H7 (cell line): ENCODE measurements at regions not wholly inside any gene's neighbourhood (a gene's known extent, or its start where the extent isn't known, plus 50 kb on each side); places are given as distances from the start of the nearest gene placed in this dataset.
"Not testable (repeated sequence)": the region's sequence is repeated elsewhere in the genome, so short reads cannot be mapped to it uniquely, and the experiment has no call there.

Source experiments
- DNase-seq: peaks from one replicate; pipeline ENCODE4 v3.0.0; 2012
- H3K27me3 ChIP-seq: 2 replicates; pipeline ENCODE4 v1.6.0; 2011; ENCODE audit warnings: mild to moderate bottlenecking, low read length; ENCODE audit not compliant: control insufficient read depth, insufficient read depth
- H3K36me3 ChIP-seq: replicated peaks from 2 replicates; pipeline ENCODE4 v1.5.1; 2011; ENCODE audit warnings: low read length; ENCODE audit not compliant: control insufficient read depth, insufficient read depth
- H3K4me3 ChIP-seq: 2 replicates; pipeline ENCODE4 v1.5.1; 2011; ENCODE audit warnings: low read depth, mild to moderate bottlenecking, control low read depth, low read length, moderate library complexity; ENCODE audit not compliant: insufficient read depth

DNA sequence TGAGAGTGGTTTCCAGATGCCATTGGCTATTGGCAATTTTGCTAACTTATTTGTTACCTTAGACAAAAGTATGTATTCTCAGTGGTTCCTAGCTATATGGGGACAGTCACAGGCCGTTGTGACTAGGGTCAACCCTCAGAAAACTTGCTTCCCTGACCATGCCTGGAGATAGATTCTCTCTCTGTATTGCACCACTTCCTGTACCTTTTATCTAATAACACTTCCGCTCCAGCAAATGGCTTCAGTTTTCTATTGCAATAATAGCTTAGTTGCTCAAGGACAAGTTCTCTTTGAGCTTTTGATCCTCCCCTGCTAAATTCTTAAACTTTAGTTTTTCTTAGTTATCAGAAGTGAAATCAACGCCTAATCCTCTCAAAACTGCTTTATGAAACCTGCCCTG, 338.0 kb downstream of the RMST start:
- Histone ChIP-seq H3K36me3 (no peaks in the 10 kb centered on the region), H3K27me3 (no peaks in the 10 kb centered on the region), H3K4me3 (no peak overlapping the region)
- no peak for DNase-seq

GRCh38 chr12:97801471-97802059, 339.0 kb downstream of the RMST start:
- Histone ChIP-seq H3K27me3 (no peaks in the 10 kb centered on the region), H3K36me3 (no peaks in the 10 kb centered on the region), H3K4me3 (no peak overlapping the region)
- DNase-seq: no peak

GRCh38 chr12:97805146-97805545, 342.5 kb downstream of the RMST start:
- Histone ChIP-seq H3K4me3 (no peak overlapping the region), H3K27me3 (no peaks in the 10 kb centered on the region), H3K36me3 (no peaks in the 10 kb centered on the region)
- DNase-seq: no peak

DNA sequence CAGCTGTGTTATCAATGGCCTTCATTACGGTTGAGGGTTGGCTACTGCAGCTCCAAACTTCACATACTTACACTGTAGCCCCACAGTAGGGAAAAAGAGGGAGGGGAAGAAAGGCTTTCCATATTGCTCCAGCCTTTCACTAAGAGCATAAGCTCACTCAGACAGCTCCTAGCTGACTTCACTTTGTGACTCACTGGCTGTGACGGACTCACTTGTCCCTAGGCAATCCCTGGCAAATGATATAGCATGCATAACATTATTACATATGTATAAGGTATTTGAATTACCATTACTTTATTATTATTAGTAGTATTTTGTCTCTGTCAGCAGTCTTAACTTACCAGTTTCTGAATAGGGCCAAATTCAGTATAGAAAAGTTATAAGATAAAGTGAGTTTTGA, 350.7 kb downstream of the RMST start:
- Histone ChIP-seq H3K27me3 (no peaks in the 10 kb centered on the region), H3K36me3 (no peaks in the 10 kb centered on the region), H3K4me3 (no peak overlapping the region)
- DNase-seq: no peak

DNA sequence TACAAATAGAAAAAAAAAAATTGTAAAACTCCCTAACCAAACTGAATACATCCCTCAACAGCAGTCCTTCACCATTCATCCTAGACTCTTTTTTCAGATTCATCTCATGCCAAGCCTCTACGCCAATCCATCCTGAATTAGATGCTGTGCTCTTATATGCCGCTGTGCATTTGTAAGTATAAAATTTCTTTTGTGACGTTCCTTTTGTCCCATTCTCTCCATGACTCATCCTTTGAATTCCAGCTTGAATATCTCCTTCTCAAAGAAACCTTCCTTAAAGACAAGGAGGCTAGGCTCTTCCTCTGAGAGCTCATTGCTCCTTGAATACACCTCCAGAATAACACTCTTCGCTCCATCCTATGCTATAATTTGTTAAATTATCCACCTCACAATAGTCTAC, 359.2 kb downstream of the RMST start:
- no peaks in the 10 kb centered on the region for H3K27me3 ChIP-seq
- DNase-seq: no peak
- no peak overlapping the region for H3K4me3 ChIP-seq
- no peaks in the 10 kb centered on the region for H3K36me3 ChIP-seq

DNA sequence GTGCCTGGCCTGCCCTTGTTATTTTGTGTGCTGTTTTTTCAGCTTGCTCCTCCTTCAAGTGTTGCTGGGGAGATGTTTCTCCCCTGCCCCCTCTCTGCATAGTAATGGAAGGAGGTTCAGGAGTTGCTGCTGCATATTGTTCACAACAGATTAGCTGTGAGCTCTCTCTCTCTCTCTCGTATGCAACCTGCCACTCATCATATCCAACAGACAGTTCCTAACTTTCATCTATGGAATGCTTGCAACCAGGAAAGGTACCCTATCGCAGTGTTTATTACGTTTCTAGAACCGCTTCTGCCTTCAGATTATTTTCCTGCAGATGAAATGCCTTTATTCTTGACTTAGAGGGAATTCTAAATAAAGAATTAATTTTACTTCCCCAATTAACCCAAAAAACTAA, 372.9 kb downstream of the RMST start:
- H3K36me3 ChIP-seq: no peaks in the 10 kb centered on the region
- no peak overlapping the region for H3K4me3 ChIP-seq
- DNase-seq: no peak
- no peaks in the 10 kb centered on the region for H3K27me3 ChIP-seq

DNA sequence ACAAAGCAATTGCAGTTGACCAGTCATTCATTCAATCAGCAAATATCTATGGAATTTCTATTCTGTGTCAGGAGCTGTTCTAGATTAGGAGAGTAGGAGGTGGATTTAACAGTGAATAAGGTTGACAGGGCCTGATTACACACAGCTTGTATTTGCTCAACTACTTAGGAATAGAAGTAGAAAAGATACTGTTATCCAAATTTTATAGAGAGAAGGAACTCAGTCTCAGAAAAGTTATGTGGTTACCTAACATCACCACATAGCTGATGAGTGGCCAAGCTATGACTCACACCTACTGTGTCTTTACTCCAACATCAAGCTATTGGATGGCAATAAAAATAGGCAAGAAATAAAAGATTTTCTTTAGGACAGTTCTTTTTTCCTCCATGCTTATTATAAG, 374.8 kb downstream of the RMST start:
- no peak overlapping the region for H3K4me3 ChIP-seq
- H3K27me3 ChIP-seq: no peaks in the 10 kb centered on the region
- no peak for DNase-seq
- no peaks in the 10 kb centered on the region for H3K36me3 ChIP-seq

GRCh38 chr12:97848051-97848450, 385.4 kb downstream of the RMST start:
- H3K4me3 ChIP-seq: no peak overlapping the region
- H3K27me3 ChIP-seq: no peaks in the 10 kb centered on the region
- DNase-seq: no peak
- no peaks in the 10 kb centered on the region for H3K36me3 ChIP-seq

GRCh38 chr12:97854477-97854876, 391.9 kb downstream of the RMST start:
- H3K36me3 ChIP-seq: no peaks in the 10 kb centered on the region
- no peak for DNase-seq
- H3K27me3 ChIP-seq: no peaks in the 10 kb centered on the region
- no peak overlapping the region for H3K4me3 ChIP-seq

DNA sequence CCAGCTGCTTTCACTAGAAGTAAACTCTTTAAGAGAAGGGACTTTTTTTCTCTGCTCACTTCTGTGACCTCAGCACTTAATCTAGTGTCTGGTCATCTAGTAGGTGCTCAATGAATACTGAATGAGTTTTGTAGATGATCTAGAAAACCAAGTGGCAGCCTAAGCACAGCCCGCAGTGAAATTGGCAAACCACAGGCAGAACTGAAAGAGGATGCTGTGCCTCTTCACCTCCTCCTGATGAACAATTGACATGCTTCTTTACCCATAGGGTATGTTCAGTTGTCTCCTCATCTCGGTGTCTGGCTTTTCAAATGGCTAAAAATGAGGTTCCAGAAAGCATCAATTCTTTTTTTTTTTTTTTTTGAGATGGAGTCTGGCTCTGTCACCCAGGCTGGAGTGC, 399.5 kb downstream of the RMST start:
- no peak overlapping the region for H3K4me3 ChIP-seq
- H3K27me3 ChIP-seq: no peaks in the 10 kb centered on the region
- DNase-seq: no peak
- H3K36me3 ChIP-seq: no peaks in the 10 kb centered on the region

GRCh38 chr12:97875064-97875463, 412.5 kb downstream of the RMST start:
- Histone ChIP-seq H3K36me3 (no peaks in the 10 kb centered on the region), H3K27me3 (no peaks in the 10 kb centered on the region), H3K4me3 (no peak overlapping the region)
- DNase-seq: no peak

GRCh38 chr12:97876780-97877179, 414.2 kb downstream of the RMST start:
- H3K27me3 ChIP-seq: no peaks in the 10 kb centered on the region
- H3K36me3 ChIP-seq: no peaks in the 10 kb centered on the region

DNA sequence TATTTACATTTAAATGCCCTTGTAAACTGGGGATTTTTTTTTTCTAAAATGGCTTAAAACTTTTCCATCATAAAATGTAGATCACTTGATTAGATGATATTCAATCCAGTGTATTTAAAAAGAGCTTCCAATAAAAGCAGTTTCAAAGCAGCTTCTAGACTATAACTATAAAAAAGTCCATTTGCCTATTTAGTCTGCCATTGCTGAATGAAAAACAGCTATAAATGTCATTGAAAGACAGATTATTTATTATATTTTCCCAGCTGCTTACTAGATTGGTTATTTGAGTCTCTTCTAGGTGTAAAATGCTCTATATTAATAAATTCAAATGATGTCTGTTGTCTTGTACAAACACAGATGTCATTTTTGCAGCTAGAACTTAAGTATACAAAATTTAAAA, 414.8 kb downstream of the RMST start:
- H3K27me3 ChIP-seq: no peaks in the 10 kb centered on the region
- no peak for DNase-seq
- no peak overlapping the region for H3K4me3 ChIP-seq
- H3K36me3 ChIP-seq: no peaks in the 10 kb centered on the region

More at GRCh38 chr12:97876780-97877179, 414.2 kb downstream of the RMST start:
- no peak overlapping the region for H3K4me3 ChIP-seq
- DNase-seq: no peak

DNA sequence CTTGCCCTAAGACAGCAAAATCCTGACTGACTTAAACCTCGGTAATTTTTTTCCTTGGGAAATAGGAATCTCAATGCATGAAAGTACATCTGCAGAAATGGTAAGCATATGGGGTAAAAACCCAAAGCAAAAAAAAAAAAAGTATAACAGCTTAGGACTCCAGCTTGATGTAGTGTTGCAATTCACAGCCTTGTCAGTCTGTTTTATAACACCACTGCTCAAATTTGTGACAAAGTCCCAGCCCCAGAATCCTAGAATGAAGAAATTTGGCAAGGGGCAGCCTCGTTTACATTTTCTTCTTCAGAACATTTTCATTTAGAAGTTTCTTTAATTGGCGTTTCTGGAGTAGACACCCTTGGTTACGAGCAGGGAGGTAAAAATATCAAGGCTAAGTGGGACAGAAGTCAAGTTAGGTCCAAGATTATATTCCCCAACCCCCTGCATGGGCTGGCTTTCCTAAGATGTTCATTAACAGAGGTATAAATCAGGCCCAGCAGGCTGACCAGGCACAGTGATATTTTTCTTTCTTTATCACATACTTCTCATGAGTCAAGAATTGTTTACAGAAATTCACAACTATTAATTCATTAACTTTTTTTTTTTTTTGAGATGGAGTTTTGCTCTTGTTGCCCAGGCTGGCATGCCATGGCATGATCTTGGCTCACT, 424.0 kb downstream of the RMST start:
- Histone ChIP-seq H3K27me3 (no peaks in the 10 kb centered on the region), H3K36me3 (no peaks in the 10 kb centered on the region), H3K4me3 (no peak overlapping the region)
- no peak for DNase-seq

GRCh38 chr12:97897881-97898280, 435.3 kb downstream of the RMST start:
- not testable (repeated sequence) for H3K27me3 ChIP-seq, DNase-seq, H3K4me3 ChIP-seq, H3K36me3 ChIP-seq

DNA sequence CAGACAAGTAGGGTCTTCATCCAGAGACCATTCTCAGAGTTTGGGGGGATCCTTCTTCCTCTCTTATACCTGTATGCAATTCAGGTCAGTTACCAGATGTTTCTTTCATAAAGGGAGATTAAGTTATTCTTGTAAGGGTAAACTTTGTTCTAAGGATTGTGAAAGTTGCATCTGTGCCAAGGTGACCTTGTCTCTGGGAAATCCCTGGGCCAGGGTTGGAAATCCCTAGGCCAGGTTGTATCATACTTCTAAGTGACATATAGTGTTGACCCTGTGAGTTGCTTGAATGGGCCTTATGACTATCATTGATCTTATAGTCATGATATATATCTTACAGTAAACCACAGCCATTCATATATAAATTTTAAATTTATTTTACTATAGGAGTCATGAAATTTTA, 436.9 kb downstream of the RMST start:
- DNase-seq: no peak
- no peaks in the 10 kb centered on the region for H3K36me3 ChIP-seq
- H3K4me3 ChIP-seq: no peak overlapping the region
- H3K27me3 ChIP-seq: no peaks in the 10 kb centered on the region
